BE2C (cell line): ENCODE measurements at regions not wholly inside any gene's neighbourhood (a gene's known extent, or its start where the extent isn't known, plus 50 kb on each side); places are given as distances from the start of the nearest gene placed in this dataset.

Experiments
- DNase-seq: peaks from one replicate; pipeline ENCODE4 v3.0.0-alpha.2; 2020
- H3K27me3 ChIP-seq: fragments of 250-450 bp; sonication (Bioruptor Pico); 2 replicates; pipeline ENCODE4 v1.5.1; 2020; ENCODE audit warnings: mild to moderate bottlenecking
- H3K36me3 ChIP-seq: fragments of 250-450 bp; sonication (Bioruptor Pico); 2 replicates; pipeline ENCODE4 v1.5.1; 2020; ENCODE audit warnings: mild to moderate bottlenecking
- H3K4me1 ChIP-seq: fragments of 250-450 bp; sonication (Bioruptor Pico); 2 replicates; pipeline ENCODE4 v1.5.1; 2020
- H3K4me3 ChIP-seq: 2 replicates; pipeline ENCODE4 v1.5.1; 2011; ENCODE audit warnings: low read depth, low read length
- H3K9me3 ChIP-seq: fragments of 250-450 bp; sonication (Bioruptor Pico); 2 replicates; pipeline ENCODE4 v1.5.1; 2020
- TF ChIP-seq, protein P1 (sequence below): IDR thresholded peaks from 2 replicates; pipeline ENCODE4 v1.5.1; 2012; ENCODE audit warnings: mild to moderate bottlenecking, low read depth, low read length

DNA sequence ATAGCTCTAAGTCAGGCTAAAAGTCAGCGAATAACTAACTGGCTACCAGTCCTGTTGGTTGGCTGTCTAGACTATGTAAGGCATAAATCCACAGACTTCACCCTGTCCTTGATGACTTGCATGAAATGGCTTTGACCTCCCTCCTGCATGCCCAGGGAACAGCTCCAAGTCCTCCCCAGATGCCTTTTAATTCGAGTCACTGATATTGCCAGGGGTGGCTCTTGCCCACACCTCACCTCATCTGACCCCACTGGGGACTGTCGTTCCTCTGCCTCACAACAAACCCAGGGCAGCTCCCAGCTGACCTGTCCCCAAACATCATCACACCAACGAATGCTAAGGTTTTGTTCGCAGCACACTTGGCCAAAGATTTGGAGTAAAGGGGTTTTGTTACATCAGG is 396.0 kb upstream of the ID2 start:
- Histone ChIP-seq H3K9me3 (no peaks in the 10 kb centered on the region), H3K27me3 (no peaks in the 10 kb centered on the region), H3K4me3 (no peak overlapping the region), H3K36me3 (no peaks in the 10 kb centered on the region), H3K4me1 (peaks cover 14% of the 10 kb centered on the region)
- TF ChIP-seq, protein P1, sequence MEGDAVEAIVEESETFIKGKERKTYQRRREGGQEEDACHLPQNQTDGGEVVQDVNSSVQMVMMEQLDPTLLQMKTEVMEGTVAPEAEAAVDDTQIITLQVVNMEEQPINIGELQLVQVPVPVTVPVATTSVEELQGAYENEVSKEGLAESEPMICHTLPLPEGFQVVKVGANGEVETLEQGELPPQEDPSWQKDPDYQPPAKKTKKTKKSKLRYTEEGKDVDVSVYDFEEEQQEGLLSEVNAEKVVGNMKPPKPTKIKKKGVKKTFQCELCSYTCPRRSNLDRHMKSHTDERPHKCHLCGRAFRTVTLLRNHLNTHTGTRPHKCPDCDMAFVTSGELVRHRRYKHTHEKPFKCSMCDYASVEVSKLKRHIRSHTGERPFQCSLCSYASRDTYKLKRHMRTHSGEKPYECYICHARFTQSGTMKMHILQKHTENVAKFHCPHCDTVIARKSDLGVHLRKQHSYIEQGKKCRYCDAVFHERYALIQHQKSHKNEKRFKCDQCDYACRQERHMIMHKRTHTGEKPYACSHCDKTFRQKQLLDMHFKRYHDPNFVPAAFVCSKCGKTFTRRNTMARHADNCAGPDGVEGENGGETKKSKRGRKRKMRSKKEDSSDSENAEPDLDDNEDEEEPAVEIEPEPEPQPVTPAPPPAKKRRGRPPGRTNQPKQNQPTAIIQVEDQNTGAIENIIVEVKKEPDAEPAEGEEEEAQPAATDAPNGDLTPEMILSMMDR: no peak
- DNase-seq: no peak

DNA sequence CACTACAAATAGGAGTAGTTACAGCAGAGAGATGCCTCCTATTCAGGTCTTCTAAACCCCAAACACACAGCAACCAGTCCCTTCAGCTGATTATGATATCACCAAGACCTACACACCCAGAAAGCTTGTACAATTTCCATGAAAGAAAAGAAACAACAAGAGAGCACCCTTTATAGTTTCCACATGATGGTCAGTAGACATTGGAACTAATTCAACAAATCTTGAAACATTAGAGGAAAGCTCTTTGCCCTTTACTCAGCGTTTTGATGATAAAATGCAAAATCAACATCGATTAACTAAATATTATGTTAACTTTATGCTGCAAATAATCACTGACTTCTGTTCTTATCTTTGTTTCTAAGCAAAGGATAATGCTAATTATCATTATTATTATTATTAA is 393.6 kb upstream of the ID2 start:
- no peak overlapping the region for H3K4me3 ChIP-seq
- no peaks in the 10 kb centered on the region for H3K27me3 ChIP-seq
- no peaks in the 10 kb centered on the region for H3K9me3 ChIP-seq
- no peak for DNase-seq
- peaks cover under 1% of the 10 kb centered on the region; the same call in 1 of the 2 replicates for H3K4me1 ChIP-seq
- H3K36me3 ChIP-seq: no peaks in the 10 kb centered on the region
- TF ChIP-seq, protein P1: no peak

DNA sequence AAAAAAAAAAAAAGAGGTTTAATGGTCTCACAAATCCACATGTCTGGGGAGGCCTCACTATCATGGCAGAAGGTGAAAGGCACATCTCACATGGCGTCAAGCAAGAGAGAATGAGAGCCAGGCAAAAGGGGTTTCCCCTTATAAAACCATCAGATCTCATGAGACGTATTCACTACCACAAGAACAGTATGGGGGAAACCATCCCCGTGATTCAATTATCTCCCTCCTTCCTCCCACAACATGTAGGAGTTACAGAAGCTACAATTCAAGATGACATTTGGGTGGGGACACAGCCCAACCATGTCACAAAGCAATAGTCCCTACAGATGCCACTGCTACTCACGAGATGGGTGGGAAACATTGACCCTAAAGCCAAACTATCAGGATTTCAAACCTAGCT is 392.7 kb upstream of the ID2 start:
- TF ChIP-seq, protein P1: no peak
- no peaks in the 10 kb centered on the region for H3K9me3 ChIP-seq
- H3K4me3 ChIP-seq: no peak overlapping the region
- no peaks in the 10 kb centered on the region for H3K4me1 ChIP-seq
- no peaks in the 10 kb centered on the region for H3K27me3 ChIP-seq
- DNase-seq: no peak
- no peaks in the 10 kb centered on the region for H3K36me3 ChIP-seq

DNA sequence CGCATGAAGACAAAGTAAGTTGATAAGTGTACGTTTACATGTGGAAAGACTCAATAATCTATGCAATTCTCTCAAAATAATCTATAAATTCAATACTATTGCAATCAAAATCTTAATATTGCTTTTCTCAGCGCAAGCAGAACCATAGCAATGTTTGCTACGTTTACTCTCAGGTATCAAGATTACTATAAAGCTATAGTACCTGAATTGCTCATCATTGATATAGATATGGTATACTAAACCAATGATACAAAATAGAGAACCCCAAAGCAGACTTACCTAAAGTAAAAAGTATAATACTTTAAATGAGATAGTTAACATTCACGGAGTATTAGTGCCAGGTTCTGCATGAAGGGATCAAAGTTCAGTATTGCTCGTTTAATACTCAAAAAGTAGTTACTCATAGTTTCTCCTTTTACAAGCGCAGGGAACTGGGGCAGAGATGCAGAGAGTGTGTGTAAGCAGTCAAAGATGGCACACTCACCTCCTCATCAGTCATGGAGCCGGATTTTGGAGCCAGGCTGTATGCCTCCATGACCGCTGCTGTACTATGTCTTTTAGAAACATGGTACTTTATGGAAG is 391.0 kb upstream of the ID2 start:
- Histone ChIP-seq H3K4me3 (no peak overlapping the region), H3K4me1 (no peaks in the 10 kb centered on the region), H3K27me3 (no peaks in the 10 kb centered on the region), H3K36me3 (no peaks in the 10 kb centered on the region), H3K9me3 (no peaks in the 10 kb centered on the region)
- no peak for DNase-seq
- TF ChIP-seq, protein P1: no peak

DNA sequence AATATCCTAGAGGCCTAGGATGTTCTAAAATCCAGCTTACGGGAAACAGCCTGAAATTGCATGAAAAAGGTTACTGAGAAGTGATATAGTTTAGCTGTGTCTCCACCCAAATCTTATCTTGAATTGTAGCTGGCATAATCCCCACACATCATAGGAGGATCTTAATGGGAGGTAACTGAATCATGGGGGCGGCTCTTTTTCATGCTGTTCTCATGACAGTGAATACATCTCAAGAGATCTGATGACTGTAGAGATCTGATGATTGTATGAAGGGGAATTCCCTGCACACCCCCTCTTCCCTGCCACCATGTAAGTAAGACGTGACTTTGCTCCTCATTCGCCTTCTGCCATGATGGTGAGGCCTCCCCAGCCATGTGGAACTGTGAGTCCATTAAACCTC is 385.6 kb upstream of the ID2 start:
- DNase-seq: no peak
- TF ChIP-seq, protein P1: no peak
- H3K4me1 ChIP-seq: peaks cover 7% of the 10 kb centered on the region

DNA sequence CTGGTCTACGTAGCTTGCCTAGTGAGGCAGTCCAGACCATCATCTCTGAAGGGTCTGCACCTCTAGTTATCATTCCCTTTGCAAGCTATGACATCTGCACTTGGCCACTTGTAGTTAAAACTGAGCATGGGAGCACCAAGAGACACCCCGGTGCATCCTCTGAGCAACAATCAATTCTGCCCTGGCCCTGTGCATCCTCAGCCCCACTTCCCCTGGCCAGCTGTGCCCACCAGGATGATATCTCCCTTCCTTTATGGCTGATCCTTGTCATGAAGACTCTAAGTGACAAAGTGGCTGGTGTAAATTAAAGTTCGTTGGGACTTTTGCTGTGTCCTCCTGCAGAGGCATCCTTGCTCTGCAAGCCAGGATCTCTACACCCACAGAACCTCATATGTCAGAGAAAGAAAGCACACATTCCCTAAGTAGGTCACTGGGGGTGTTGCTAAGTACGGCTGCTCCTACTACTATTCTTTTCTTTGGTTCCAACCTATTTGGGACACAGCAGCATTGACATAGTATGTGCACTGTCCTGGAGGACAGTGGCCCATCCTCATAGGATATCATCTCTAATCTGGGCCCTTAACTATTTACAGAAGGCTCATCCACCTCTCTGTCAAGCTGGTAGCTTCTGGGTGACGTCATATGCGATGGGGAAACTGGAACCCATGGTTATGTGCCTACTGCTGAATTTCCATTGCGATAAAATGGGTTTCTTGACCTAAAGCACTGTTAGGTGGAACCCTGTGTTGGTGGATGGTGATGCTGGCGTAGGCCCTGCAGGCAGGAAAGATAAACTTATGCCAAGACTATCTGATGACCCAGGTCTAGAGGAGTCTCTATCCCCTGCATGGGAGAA is 384.3 kb upstream of the ID2 start:
- DNase-seq: no peak
- no peaks in the 10 kb centered on the region for H3K27me3 ChIP-seq
- TF ChIP-seq, protein P1: no peak
- H3K36me3 ChIP-seq: no peaks in the 10 kb centered on the region
- no peaks in the 10 kb centered on the region for H3K9me3 ChIP-seq
- H3K4me1 ChIP-seq: peaks cover 12% of the 10 kb centered on the region
- no peak overlapping the region for H3K4me3 ChIP-seq

More for the DNA sequence above, 385.6 kb upstream of the ID2 start:
- Histone ChIP-seq H3K4me3 (no peak overlapping the region), H3K9me3 (no peaks in the 10 kb centered on the region), H3K27me3 (no peaks in the 10 kb centered on the region), H3K36me3 (no peaks in the 10 kb centered on the region)
